Left cardiac atrium (tissue), 4 donors: ENCODE measurements at regions not wholly inside any gene's neighbourhood (a gene's known extent, or its start where the extent isn't known, plus 50 kb on each side); places are given as distances from the start of the nearest gene placed in this dataset.
A peak's percentile ranks its signal among the peaks of the same experiment; 100 is the strongest.

Experiments used
- ATAC-seq, 2 donors: fragments of 200-7000 bp; cut with Tn5 transposase; one replicate each; pipeline ENCODE4 v1.9.1; 2020; ENCODE audit warnings: mild to moderate bottlenecking in 2 of 2, moderate library complexity in 2 of 2
- DNase-seq: peaks from one replicate; pipeline ENCODE4 v3.0.0-alpha.2; 2020
- intact Hi-C, 2 donors: fragments of 100-400 bp; cut with DNase I; formaldehyde crosslinking; loops; one replicate each; pipeline versions ENCODE4 v1.14.1 to v1.15.1; 2022 to 2023
- donor health status: DM: no; HTN: yes; CAD: no.
- donor health status: DM: no; HTN: yes; CAD: no; lungs with severe emphysema.
- donor health status: DM: yes; HTN: yes; CAD: no.
- donor health status: Dilated cardiomyopathy.

GRCh38 chr10:90458571-90458970 lies 399.3 kb downstream of the HTR7 start:
- ATAC-seq, result no peak
- DNase-seq, result no peak
- intact Hi-C loops, result no loop called here

- DNase-seq, result no peak
- intact Hi-C loops, result no loop called here
- no peak for ATAC-seq
Observed at GRCh38 chr10:90461437-90462155, 396.2 kb downstream of the HTR7 start.

GRCh38 chr10:90462749-90463470 lies 394.9 kb downstream of the HTR7 start:
- DNase-seq (no peak), ATAC-seq (no peak)
- intact Hi-C loops, result no loop called here

- intact Hi-C loops, result no loop called here
- ATAC-seq (no peak), DNase-seq (no peak)
Observed at GRCh38 chr10:90464329-90464728, 393.5 kb downstream of the HTR7 start.

GRCh38 chr10:90470966-90471365 lies 386.9 kb downstream of the HTR7 start:
- ATAC-seq, result no peak
- intact Hi-C loops, result no loop called here
- DNase-seq, result no peak

- ATAC-seq (no peak), DNase-seq (no peak)
- intact Hi-C loops, result no loop called here
Observed at GRCh38 chr10:90480466-90480865, 377.4 kb downstream of the HTR7 start.

GRCh38 chr10:90481326-90481923 lies 376.4 kb downstream of the HTR7 start:
- DNase-seq, result no peak
- ATAC-seq, result no peak
- intact Hi-C loops, result no loop called here

- intact Hi-C loops, result no loop called here
- DNase-seq, result peak; percentile 18
- ATAC-seq, result peak in 1 of 2 donors; percentile 39
Observed at GRCh38 chr10:90484518-90484917, 373.3 kb downstream of the HTR7 start.

- no peak for ATAC-seq
- no peak for DNase-seq
- intact Hi-C loops, result no loop called here
Observed at GRCh38 chr10:90494183-90494582, 363.7 kb downstream of the HTR7 start.

GRCh38 chr10:90504172-90504571 lies 353.7 kb downstream of the HTR7 start:
- DNase-seq (no peak), ATAC-seq (no peak)
- intact Hi-C loops, result no loop called here

- intact Hi-C loops, result no loop called here
- no peak for DNase-seq
- no peak for ATAC-seq
Observed at GRCh38 chr10:90526721-90527120, 331.1 kb downstream of the HTR7 start.

- DNase-seq (no peak), ATAC-seq (no peak)
- intact Hi-C loops, result no loop called here
Observed at GRCh38 chr10:90530521-90530920, 327.3 kb downstream of the HTR7 start.

GRCh38 chr10:90557385-90557784 lies 300.5 kb downstream of the HTR7 start:
- no peak for DNase-seq
- ATAC-seq, result no peak
- intact Hi-C loops, result no loop called here

- ATAC-seq (no peak), DNase-seq (no peak)
- intact Hi-C loops, result no loop called here
Observed at GRCh38 chr10:90560331-90560730, 297.5 kb downstream of the HTR7 start.

GRCh38 chr10:90561666-90562065 lies 296.2 kb downstream of the HTR7 start:
- intact Hi-C loops, result no loop called here
- ATAC-seq (no peak), DNase-seq (no peak)

GRCh38 chr10:90571481-90572258 lies 286.2 kb downstream of the HTR7 start:
- ATAC-seq (no peak), DNase-seq (no peak)
- intact Hi-C loops, result no loop called here

- ATAC-seq (no peak), DNase-seq (no peak)
- intact Hi-C loops, result no loop called here
Observed at GRCh38 chr10:90575125-90575524, 282.7 kb downstream of the HTR7 start.

GRCh38 chr10:90577569-90577968 lies 280.3 kb downstream of the HTR7 start:
- no peak for ATAC-seq
- no peak for DNase-seq
- intact Hi-C loops, result no loop called here

- ATAC-seq, result no peak
- intact Hi-C loops, result no loop called here
- DNase-seq, result no peak
Observed at GRCh38 chr10:90579602-90580242, 278.1 kb downstream of the HTR7 start.
